ENCODE measurements at regions not wholly inside any gene's neighbourhood (a gene's known extent, or its start where the extent isn't known, plus 50 kb on each side); places are given as distances from the start of the nearest gene placed in this dataset.

DNA sequence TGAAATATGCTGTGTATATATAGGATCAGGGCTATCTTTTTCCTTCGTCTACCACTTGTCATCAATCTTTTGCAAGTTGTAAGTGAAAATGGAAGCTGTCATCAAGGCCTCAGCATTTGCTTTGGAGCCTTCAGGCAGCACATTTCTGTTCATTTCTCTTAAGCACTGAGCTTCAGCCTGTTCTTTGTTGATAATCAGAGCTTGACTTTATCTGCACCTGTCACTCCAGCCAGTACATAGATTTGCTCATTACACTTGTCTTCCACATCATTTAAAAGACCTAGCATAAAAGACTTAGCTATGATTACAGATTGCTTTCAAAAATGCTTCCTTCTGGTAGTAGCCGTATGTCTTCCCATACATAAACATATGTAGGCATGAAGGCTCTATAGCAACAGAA, 189.8 kb upstream of the GRIK2 start:
- H3K4me1 ChIP-seq (ENCODE audit: control insufficient read depth, insufficient read depth, low read length, poor library complexity, severe bottlenecking): no peaks in the 10 kb centered on the region
- no peak overlapping the region for H3K4me3 ChIP-seq (ENCODE audit: extremely low read depth, insufficient read depth, low read length, poor library complexity, severe bottlenecking)
- no peak overlapping the region for H3K27ac ChIP-seq (ENCODE audit: low read depth, low read length, severe bottlenecking)
- H3K9me3 ChIP-seq (ENCODE audit: control insufficient read depth, low read length): no peaks in the 10 kb centered on the region
- 100% methylated on average over 1 of the region's 2 CpGs; no CpG with 5 or more reads in 1 of the 2 experiments for WGBS, 2 experiments (ENCODE audit: insufficient coverage in 2 of 2)
- H3K36me3 ChIP-seq (ENCODE audit: control insufficient read depth, insufficient read depth, low read length): no peaks in the 10 kb centered on the region

DNA sequence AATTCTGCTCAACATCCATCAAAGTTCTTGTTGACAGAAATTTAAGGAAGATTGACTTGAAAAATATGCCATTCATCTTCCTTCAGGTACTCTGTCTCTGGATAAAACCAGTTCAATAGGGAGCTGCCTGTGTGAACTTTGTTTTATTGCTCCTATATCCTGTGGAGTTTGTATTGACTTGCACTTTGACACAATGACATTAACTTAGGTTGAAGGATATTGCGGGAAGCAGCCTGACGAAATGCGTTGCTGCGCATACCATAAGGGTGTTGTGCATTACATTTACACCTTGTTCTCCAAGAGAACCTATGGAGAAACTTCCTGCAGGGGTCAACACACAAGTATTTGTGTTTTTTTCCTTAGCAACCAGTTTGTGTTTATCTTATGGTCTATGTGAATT, 185.4 kb upstream of the GRIK2 start:
- 76 to 80% methylated on average over 1 to 4 of the region's 4 CpGs for WGBS, 2 experiments (ENCODE audit: insufficient coverage in 2 of 2)
- Histone ChIP-seq H3K9me3 (ENCODE audit: control insufficient read depth, low read length) (no peaks in the 10 kb centered on the region), H3K4me1 (ENCODE audit: control insufficient read depth, insufficient read depth, low read length, poor library complexity, severe bottlenecking) (no peaks in the 10 kb centered on the region), H3K27ac (ENCODE audit: low read depth, low read length, severe bottlenecking) (no peak overlapping the region), H3K4me3 (ENCODE audit: extremely low read depth, insufficient read depth, low read length, poor library complexity, severe bottlenecking) (no peak overlapping the region), H3K36me3 (ENCODE audit: control insufficient read depth, insufficient read depth, low read length) (no peaks in the 10 kb centered on the region)

DNA sequence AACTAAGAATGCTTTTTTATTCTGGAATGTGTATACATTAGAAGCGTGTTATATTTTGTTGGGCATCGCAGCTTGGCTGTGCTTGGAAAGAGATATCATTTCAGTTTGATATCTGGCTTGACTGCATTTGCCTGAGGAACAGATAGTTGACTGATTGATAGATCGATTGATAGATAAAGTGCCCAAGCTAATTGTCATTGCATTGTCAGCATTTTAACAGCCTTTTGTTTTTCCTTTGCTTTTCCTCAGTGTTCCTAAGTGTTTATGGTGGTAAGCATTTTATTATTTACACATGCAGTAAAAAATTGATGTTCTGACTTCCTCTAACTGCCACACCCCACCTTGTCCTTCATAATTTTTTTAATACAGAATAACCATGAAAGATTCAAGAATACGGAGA, 180.9 kb upstream of the GRIK2 start:
- 86 to 100% methylated on average over 2 to 3 of the region's 4 CpGs for WGBS, 2 experiments (ENCODE audit: insufficient coverage in 2 of 2)
- Histone ChIP-seq H3K9me3 (ENCODE audit: control insufficient read depth, low read length) (no peaks in the 10 kb centered on the region), H3K4me1 (ENCODE audit: control insufficient read depth, insufficient read depth, low read length, poor library complexity, severe bottlenecking) (no peaks in the 10 kb centered on the region), H3K27ac (ENCODE audit: low read depth, low read length, severe bottlenecking) (no peak overlapping the region), H3K4me3 (ENCODE audit: extremely low read depth, insufficient read depth, low read length, poor library complexity, severe bottlenecking) (no peak overlapping the region), H3K36me3 (ENCODE audit: control insufficient read depth, insufficient read depth, low read length) (no peaks in the 10 kb centered on the region)

DNA sequence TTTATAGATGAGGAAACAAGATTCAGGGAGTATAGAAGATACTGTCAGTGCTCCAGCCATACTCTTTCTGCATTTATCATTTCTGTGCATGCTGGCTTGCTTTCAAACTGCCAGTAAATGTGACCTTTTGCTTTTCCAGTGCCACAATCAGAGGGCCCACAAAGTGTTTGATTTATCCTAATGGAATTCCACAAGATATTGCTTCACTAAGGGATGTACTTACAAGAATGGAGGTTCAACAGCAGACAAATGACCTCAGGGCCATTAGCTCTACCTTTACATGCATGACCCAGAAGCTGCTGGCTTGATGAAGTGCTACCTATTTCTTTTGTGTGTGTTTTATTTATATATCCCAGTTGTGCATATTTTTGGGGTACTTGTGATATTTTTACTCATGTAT, 171.5 kb upstream of the GRIK2 start:
- H3K36me3 ChIP-seq (ENCODE audit: control insufficient read depth, insufficient read depth, low read length): no peaks in the 10 kb centered on the region
- no peak overlapping the region for H3K4me3 ChIP-seq (ENCODE audit: extremely low read depth, insufficient read depth, low read length, poor library complexity, severe bottlenecking)
- H3K27ac ChIP-seq (ENCODE audit: low read depth, low read length, severe bottlenecking): no peak overlapping the region
- H3K9me3 ChIP-seq (ENCODE audit: control insufficient read depth, low read length): peaks cover 9% of the 10 kb centered on the region
- H3K4me1 ChIP-seq (ENCODE audit: control insufficient read depth, insufficient read depth, low read length, poor library complexity, severe bottlenecking): no peaks in the 10 kb centered on the region

DNA sequence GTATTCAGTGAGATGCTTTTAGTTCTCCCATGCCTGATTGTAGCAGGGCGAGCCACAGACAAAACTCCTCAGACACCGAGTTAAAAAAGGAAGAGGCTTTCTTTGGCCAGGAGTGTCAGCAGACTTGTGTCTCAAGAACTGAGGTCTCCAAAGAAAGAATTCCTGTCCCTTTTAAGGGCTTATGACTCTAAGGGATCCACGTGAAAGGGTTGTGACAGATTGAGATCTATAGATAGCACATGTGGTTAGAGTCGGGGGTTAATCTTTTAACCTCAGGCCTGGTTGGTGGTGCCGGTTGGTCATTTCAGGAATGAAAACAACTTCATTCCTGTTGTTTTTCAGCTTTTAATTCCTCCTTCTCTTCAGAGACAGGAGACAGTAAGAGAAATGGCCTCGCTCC, 168.8 kb upstream of the GRIK2 start:
- Histone ChIP-seq H3K9me3 (ENCODE audit: control insufficient read depth, low read length) (peaks cover 9% of the 10 kb centered on the region), H3K36me3 (ENCODE audit: control insufficient read depth, insufficient read depth, low read length) (no peaks in the 10 kb centered on the region), H3K27ac (ENCODE audit: low read depth, low read length, severe bottlenecking) (no peak overlapping the region), H3K4me3 (ENCODE audit: extremely low read depth, insufficient read depth, low read length, poor library complexity, severe bottlenecking) (no peak overlapping the region), H3K4me1 (ENCODE audit: control insufficient read depth, insufficient read depth, low read length, poor library complexity, severe bottlenecking) (no peaks in the 10 kb centered on the region)
- 86 to 94% methylated on average over 5 to 6 of the region's 6 CpGs for WGBS, 2 experiments (ENCODE audit: insufficient coverage in 2 of 2)

DNA sequence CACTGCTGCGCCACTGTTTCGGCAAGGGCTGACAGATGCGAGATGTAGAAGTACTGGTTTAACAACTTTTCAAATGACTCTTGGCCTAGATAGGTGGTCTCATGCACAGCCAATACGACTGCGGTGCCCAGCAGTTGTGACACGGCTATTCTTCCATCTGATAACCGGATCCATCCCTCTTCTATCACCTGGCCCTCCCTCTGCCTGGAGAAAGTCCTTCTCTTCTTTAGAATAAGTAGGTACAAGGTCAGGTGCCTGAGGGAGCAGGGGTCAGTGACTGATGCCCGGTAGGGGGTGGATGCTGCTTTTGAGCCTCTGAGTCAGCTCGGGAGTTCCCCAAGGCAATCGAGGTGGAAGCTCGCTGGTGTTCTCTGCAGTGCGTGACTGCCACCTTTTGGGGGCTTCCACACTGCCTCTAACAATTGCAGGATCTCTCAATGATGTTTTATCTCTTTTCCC, 166.8 kb upstream of the GRIK2 start:
- H3K9me3 ChIP-seq (ENCODE audit: control insufficient read depth, low read length): peaks cover 9% of the 10 kb centered on the region
- H3K36me3 ChIP-seq (ENCODE audit: control insufficient read depth, insufficient read depth, low read length): no peaks in the 10 kb centered on the region
- no peaks in the 10 kb centered on the region for H3K4me1 ChIP-seq (ENCODE audit: control insufficient read depth, insufficient read depth, low read length, poor library complexity, severe bottlenecking)
- H3K4me3 ChIP-seq (ENCODE audit: extremely low read depth, insufficient read depth, low read length, poor library complexity, severe bottlenecking): no peak overlapping the region
- WGBS, 2 experiments (ENCODE audit: insufficient coverage in 2 of 2): 49 to 81% methylated on average over 7 to 9 of the region's 12 CpGs
- H3K27ac ChIP-seq (ENCODE audit: low read depth, low read length, severe bottlenecking): no peak overlapping the region

DNA sequence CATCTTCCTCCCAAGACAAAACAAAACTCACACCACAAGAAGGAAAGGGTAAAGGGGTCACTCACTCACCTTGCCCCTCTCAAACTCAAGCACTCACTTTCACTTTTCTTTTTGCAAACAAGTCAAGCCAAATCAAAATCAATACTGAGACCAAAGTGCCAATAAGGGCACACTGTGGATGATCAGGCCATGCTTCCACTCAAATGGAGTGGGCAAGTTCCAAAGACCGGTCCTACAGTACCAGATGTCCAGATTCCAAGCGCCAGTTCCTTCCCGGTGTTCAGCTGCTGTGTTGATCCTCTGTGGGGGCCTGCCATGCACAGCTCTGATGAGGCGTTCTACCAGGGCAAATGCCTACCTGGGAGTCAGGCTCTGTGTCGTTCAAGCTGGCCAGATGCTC, 162.6 kb upstream of the GRIK2 start:
- no peak overlapping the region for H3K27ac ChIP-seq (ENCODE audit: low read depth, low read length, severe bottlenecking)

DNA sequence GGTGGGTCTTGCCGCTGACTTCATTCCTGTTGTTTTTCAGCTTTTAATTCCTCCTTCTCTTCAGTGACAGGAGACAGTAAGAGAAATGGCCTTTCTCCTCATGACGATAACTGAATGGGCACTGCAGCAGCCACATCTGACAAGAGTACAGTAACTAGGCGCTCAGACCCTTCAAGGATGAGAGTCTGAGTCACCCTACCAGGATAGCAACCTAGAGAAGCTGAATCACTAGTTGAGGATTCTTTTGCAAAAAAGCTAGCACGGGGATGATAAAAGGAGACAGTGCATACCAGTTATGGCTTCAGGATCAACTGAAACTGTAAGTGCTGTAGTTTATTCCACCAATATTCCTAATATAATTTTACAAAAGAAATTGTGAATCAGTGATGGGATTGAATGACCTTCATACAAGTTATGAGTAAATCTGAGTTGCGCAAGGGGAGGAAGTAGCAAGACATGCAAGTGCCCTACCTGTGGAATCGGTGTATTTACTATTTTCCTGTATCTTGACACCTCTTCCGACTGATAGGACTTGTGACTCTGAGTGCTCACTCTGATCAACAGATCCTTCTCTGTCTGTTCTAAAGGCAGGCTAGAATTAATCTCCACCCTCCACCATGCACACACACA, 161.8 kb upstream of the GRIK2 start:
- H3K9me3 ChIP-seq (ENCODE audit: control insufficient read depth, low read length): no peaks in the 10 kb centered on the region
- no peak overlapping the region for H3K4me3 ChIP-seq (ENCODE audit: extremely low read depth, insufficient read depth, low read length, poor library complexity, severe bottlenecking)
- WGBS, 2 experiments (ENCODE audit: insufficient coverage in 2 of 2): 84 to 93% methylated on average over 4 to 6 of the region's 7 CpGs
- no peaks in the 10 kb centered on the region for H3K36me3 ChIP-seq (ENCODE audit: control insufficient read depth, insufficient read depth, low read length)
- H3K27ac ChIP-seq (ENCODE audit: low read depth, low read length, severe bottlenecking): no peak overlapping the region
- no peaks in the 10 kb centered on the region for H3K4me1 ChIP-seq (ENCODE audit: control insufficient read depth, insufficient read depth, low read length, poor library complexity, severe bottlenecking)

More for the DNA sequence above, 162.6 kb upstream of the GRIK2 start:
- Histone ChIP-seq H3K9me3 (ENCODE audit: control insufficient read depth, low read length) (no peaks in the 10 kb centered on the region), H3K4me1 (ENCODE audit: control insufficient read depth, insufficient read depth, low read length, poor library complexity, severe bottlenecking) (no peaks in the 10 kb centered on the region), H3K4me3 (ENCODE audit: extremely low read depth, insufficient read depth, low read length, poor library complexity, severe bottlenecking) (no peak overlapping the region), H3K36me3 (ENCODE audit: control insufficient read depth, insufficient read depth, low read length) (no peaks in the 10 kb centered on the region)
- 89 to 94% methylated on average over 5 of the region's 5 CpGs for whole genome bisulfite sequencing, 2 experiments (ENCODE audit: insufficient coverage in 2 of 2)

DNA sequence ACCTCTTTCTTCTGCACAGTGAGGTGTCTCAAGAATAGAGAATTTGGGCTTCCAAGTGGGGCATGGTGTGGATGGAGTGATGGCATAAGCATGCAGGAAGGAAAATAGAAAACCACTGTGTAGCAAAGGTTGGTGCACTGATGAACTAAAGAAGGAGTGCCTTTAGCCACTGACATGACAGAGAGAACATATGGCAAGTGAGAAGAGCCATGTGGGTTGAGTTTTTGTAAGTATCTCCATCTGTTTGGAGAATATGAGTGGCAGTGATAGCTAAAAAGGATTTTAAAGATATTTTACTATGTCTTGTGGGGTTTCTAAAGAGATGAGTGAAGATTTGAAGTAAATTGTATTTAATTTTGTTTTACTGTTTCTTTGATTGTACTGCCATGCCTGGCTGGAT, 160.5 kb upstream of the GRIK2 start:
- H3K4me1 ChIP-seq (ENCODE audit: control insufficient read depth, insufficient read depth, low read length, poor library complexity, severe bottlenecking): no peaks in the 10 kb centered on the region
- H3K4me3 ChIP-seq (ENCODE audit: extremely low read depth, insufficient read depth, low read length, poor library complexity, severe bottlenecking): no peak overlapping the region
- H3K9me3 ChIP-seq (ENCODE audit: control insufficient read depth, low read length): no peaks in the 10 kb centered on the region
- no peak overlapping the region for H3K27ac ChIP-seq (ENCODE audit: low read depth, low read length, severe bottlenecking)
- H3K36me3 ChIP-seq (ENCODE audit: control insufficient read depth, insufficient read depth, low read length): no peaks in the 10 kb centered on the region

DNA sequence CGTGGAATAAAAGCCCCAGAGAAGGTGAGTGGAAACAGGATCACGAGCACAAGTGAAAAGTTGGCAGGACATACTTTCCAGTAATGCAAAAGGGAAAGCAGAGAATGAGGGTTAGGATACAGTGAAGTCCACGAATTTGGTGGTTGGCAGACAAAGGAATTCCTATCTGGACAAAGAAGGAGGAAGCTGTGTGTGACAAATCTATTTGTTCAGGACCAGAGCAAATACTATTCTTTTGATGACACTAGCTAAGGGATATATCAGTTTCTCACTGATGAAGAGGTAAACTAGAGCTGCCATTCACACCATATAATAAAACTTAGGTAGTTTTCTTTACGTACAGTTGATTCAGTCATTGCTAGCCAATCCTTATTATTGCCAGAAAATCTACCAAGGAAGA, 156.8 kb upstream of the GRIK2 start:
- Histone ChIP-seq H3K36me3 (ENCODE audit: control insufficient read depth, insufficient read depth, low read length) (no peaks in the 10 kb centered on the region), H3K4me1 (ENCODE audit: control insufficient read depth, insufficient read depth, low read length, poor library complexity, severe bottlenecking) (no peaks in the 10 kb centered on the region), H3K4me3 (ENCODE audit: extremely low read depth, insufficient read depth, low read length, poor library complexity, severe bottlenecking) (no peak overlapping the region), H3K27ac (ENCODE audit: low read depth, low read length, severe bottlenecking) (no peak overlapping the region), H3K9me3 (ENCODE audit: control insufficient read depth, low read length) (no peaks in the 10 kb centered on the region)
- WGBS, 2 experiments (ENCODE audit: insufficient coverage in 2 of 2): 84 to 92% methylated on average over 3 of the region's 4 CpGs

DNA sequence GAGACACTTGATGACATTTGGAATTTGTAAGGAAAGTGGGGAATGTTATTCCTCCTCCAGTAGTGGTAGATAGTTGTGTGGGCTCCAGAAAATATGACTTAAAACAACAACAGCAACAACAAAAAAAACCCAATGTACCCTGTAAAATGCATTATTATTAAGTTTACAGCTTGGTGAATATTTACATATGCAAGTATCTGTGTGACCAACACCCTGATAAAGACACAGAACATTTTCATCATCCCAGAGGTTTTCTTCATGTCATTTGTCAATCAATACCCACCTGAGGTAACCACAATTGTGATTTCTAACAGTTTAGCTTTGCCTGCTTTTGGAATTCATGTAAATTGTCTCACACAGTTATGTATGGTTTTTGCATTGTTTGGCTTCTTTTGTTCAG, 152.1 kb upstream of the GRIK2 start:
- H3K9me3 ChIP-seq (ENCODE audit: control insufficient read depth, low read length): no peaks in the 10 kb centered on the region
- H3K27ac ChIP-seq (ENCODE audit: low read depth, low read length, severe bottlenecking): no peak overlapping the region
- no peaks in the 10 kb centered on the region for H3K4me1 ChIP-seq (ENCODE audit: control insufficient read depth, insufficient read depth, low read length, poor library complexity, severe bottlenecking)

DNA sequence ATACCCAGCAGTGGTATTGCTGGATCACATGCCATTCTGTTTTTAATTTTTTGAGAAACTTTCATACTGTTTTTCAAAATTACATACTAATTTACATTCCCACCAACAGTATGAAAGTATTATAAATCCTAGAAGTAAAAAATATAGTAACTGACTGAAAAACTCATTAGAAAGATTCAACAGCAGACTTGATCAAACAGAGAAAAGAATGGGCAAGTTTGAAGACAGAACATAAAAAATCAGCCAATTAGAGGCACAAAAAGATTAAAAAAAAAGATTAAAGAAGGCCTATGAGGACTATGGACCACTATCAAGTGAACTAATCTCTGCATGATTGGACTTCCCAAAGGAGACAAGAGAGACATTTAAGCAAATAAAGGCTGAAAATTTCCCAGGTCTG, 144.0 kb upstream of the GRIK2 start:
- Histone ChIP-seq H3K27ac (ENCODE audit: low read depth, low read length, severe bottlenecking) (no peak overlapping the region), H3K9me3 (ENCODE audit: control insufficient read depth, low read length) (peaks cover 6% of the 10 kb centered on the region), H3K4me1 (ENCODE audit: control insufficient read depth, insufficient read depth, low read length, poor library complexity, severe bottlenecking) (no peaks in the 10 kb centered on the region), H3K36me3 (ENCODE audit: control insufficient read depth, insufficient read depth, low read length) (no peaks in the 10 kb centered on the region), H3K4me3 (ENCODE audit: extremely low read depth, insufficient read depth, low read length, poor library complexity, severe bottlenecking) (no peak overlapping the region)

More for the DNA sequence above, 152.1 kb upstream of the GRIK2 start:
- H3K4me3 ChIP-seq (ENCODE audit: extremely low read depth, insufficient read depth, low read length, poor library complexity, severe bottlenecking): no peak overlapping the region
- H3K36me3 ChIP-seq (ENCODE audit: control insufficient read depth, insufficient read depth, low read length): no peaks in the 10 kb centered on the region

All from mesodermal cell (in vitro differentiated cells).